ENCODE measurements at regions not wholly inside any gene's neighbourhood (a gene's known extent, or its start where the extent isn't known, plus 50 kb on each side); places are given as distances from the start of the nearest gene placed in this dataset.
"Not testable (repeated sequence)": the region's sequence is repeated elsewhere in the genome, so short reads cannot be mapped to it uniquely, and the experiment has no call there.

DNA sequence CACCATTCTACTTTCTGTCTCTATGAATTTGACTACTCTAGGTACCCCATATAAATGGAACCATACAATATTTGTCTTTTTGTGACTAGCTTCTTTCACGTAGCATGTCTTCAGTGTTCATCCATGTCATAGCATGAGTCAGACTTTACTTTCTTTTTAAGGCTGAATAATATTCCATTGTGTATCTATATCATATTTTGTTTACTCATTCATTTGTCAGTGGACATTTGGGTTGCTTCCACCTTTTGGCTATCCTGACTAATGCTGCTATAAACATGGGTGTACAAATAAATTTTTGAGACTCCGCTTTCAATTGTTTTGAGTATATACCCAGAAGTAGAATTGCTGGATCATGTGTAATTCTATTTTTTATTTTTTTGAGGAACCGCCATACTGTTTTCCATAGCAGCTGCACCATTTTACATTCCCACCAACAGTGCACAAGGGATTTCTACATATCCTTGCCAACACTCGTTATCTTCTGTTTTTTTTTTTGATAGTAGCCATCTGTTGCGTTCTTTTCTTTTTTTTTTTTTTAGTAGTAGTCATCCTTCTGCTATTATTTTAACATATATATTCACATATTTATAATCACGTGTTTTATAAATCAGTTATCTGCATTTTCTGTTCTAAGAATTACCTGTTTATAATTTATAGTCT, 158.0 kb upstream of the MED14 start:
- intact Hi-C loops (cut with DNase I): no loop called here
- DNase-seq: no peak
- no peak for ATAC-seq

DNA sequence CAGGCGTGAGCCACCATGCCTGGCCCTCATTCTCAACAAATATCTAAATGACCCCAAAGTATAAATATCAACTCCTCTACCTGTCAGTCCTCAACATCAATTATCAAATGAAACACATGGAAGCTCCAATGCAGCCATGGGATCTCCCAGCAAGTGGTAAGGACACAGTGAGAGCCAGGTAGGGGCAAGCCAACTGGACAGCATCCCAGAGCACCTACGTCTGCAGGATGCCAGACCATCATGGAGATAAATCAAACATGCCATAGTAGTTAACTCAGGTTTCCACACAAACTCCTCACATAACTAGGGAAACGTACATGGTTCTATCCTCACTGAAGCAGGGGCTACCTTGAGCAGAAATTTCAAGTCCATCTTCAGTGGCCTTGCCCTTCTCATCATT, 159.9 kb upstream of the MED14 start:
- intact Hi-C loops (cut with DNase I): no loop called here
- Histone ChIP-seq H3K27me3 (no peaks in the 10 kb centered on the region), H3K9me3 (no peaks in the 10 kb centered on the region), H3K36me3 (no peaks in the 10 kb centered on the region), H3K27ac (no peak overlapping the region), H3K4me1 (no peaks in the 10 kb centered on the region), H3K4me3 (no peak overlapping the region)
- ATAC-seq: no peak
- no peak for DNase-seq
- TF ChIP-seq, protein P1, sequence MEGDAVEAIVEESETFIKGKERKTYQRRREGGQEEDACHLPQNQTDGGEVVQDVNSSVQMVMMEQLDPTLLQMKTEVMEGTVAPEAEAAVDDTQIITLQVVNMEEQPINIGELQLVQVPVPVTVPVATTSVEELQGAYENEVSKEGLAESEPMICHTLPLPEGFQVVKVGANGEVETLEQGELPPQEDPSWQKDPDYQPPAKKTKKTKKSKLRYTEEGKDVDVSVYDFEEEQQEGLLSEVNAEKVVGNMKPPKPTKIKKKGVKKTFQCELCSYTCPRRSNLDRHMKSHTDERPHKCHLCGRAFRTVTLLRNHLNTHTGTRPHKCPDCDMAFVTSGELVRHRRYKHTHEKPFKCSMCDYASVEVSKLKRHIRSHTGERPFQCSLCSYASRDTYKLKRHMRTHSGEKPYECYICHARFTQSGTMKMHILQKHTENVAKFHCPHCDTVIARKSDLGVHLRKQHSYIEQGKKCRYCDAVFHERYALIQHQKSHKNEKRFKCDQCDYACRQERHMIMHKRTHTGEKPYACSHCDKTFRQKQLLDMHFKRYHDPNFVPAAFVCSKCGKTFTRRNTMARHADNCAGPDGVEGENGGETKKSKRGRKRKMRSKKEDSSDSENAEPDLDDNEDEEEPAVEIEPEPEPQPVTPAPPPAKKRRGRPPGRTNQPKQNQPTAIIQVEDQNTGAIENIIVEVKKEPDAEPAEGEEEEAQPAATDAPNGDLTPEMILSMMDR (IDR thresholded peaks at IDR 0.05): no peak

More for the DNA sequence above, 158.0 kb upstream of the MED14 start:
- no peaks in the 10 kb centered on the region for H3K36me3 ChIP-seq
- H3K27ac ChIP-seq: no peak overlapping the region
- TF ChIP-seq, protein P1 (IDR thresholded peaks at IDR 0.05): no peak
- H3K27me3 ChIP-seq: no peaks in the 10 kb centered on the region
- no peak overlapping the region for H3K4me3 ChIP-seq
- no peaks in the 10 kb centered on the region for H3K4me1 ChIP-seq
- no peaks in the 10 kb centered on the region for H3K9me3 ChIP-seq

DNA sequence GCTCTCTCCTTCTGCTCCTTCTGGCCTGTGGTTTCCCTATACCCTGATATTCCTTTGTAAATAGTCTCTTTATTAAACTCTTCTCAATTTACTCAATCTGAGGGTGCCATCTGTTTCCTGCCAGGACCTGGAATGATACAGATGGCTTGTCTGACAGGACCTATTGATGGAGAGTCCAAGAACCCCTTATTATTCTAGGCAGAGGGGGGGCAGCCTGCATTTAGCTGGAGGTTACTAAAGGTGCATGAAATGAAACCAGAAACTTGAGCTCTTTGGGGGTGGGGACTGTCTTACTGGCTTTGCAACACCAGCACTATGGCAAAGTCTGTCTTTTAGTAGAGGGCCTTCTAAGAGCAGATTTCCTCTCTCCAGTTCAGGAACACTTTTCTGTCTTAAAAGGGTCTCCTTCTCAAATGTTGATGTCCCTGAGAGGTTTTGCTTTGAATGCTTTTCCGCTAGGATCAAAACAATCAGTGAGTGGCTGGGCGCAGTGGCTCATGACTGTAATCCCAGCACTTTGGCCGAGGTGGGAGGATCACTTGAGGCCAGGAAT, 162.5 kb upstream of the MED14 start:
- TF ChIP-seq, protein P1 (IDR thresholded peaks at IDR 0.05): no peak
- DNase-seq (no peak), ATAC-seq (no peak)
- H3K36me3 ChIP-seq: no peaks in the 10 kb centered on the region
- no peaks in the 10 kb centered on the region for H3K9me3 ChIP-seq
- intact Hi-C loops (cut with DNase I): no loop called here
- H3K27me3 ChIP-seq: no peaks in the 10 kb centered on the region
- H3K4me1 ChIP-seq: no peaks in the 10 kb centered on the region
- no peak overlapping the region for H3K4me3 ChIP-seq
- no peak overlapping the region for H3K27ac ChIP-seq

DNA sequence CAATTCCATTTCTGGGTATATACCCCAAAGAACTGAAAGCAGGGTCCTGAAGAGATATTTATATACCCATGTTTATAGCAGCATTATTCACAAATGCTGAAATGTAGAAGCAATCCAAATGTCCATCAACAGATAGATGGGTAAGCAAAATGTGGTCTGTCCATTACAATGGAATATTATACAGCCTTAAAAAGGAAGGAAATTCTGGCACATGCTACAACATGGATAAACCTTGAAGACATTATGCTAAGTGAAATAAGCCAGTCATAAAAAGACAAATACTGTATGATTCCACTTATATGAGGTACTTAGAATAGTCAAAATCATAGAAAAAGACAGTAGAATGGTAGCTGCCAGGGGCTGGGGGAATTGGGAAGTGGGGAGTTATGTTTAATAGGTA, 169.4 kb upstream of the MED14 start:
- H3K36me3 ChIP-seq; DNase-seq; H3K27me3 ChIP-seq; intact Hi-C loops (cut with DNase I); H3K9me3 ChIP-seq; H3K4me1 ChIP-seq; ATAC-seq; H3K27ac ChIP-seq; H3K4me3 ChIP-seq: not testable (repeated sequence)

DNA sequence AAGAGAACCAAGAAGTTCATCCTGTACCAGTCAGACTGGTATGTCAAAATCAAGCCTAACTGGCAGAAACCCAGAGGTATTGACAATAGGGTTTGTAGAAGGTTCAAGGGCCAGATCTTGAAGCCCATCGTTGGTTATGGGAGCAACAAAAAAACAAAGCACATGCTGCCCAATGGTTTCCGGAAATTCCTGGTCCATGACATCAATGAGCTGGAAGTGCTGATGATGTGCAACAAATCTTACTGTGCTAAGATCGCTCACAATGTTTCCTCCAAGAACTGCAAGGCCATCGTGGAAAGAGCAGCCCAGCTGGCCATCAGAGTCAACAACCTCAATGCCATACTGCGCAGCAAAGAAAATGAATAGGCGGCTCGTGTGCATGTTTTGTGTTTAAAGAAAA, 172.7 kb upstream of the MED14 start:
- no peak for DNase-seq

More for the DNA sequence above, 172.7 kb upstream of the MED14 start:
- Histone ChIP-seq H3K27ac (no peak overlapping the region), H3K4me1 (no peaks in the 10 kb centered on the region), H3K36me3 (no peaks in the 10 kb centered on the region), H3K27me3 (no peaks in the 10 kb centered on the region), H3K9me3 (no peaks in the 10 kb centered on the region), H3K4me3 (no peak overlapping the region)
- TF ChIP-seq, protein P1 (IDR thresholded peaks at IDR 0.05): no peak
- intact Hi-C loops (cut with DNase I): no loop called here
- ATAC-seq: no peak

All from left lung (tissue), 4 donors.